Activated CD4-positive, alpha-beta T cell treated with anti-CD3 and anti-CD28 coated beads for 48 hours (primary cell): ENCODE measurements at regions not wholly inside any gene's neighbourhood (a gene's known extent, or its start where the extent isn't known, plus 50 kb on each side); places are given as distances from the start of the nearest gene placed in this dataset.
"Not testable (repeated sequence)": the region's sequence is repeated elsewhere in the genome, so short reads cannot be mapped to it uniquely, and the experiment has no call there.

Experiments
- DNase-seq: peaks from one replicate; pipeline ENCODE4 v3.0.0-alpha.2; 2020

- DNase-seq: no peak
Observed at GRCh38 chr7:56449762-56450161, 333.5 kb upstream of the NUPR2 start.

- no peak for DNase-seq
Observed at GRCh38 chr7:56447864-56448693, 331.9 kb upstream of the NUPR2 start.

DNA sequence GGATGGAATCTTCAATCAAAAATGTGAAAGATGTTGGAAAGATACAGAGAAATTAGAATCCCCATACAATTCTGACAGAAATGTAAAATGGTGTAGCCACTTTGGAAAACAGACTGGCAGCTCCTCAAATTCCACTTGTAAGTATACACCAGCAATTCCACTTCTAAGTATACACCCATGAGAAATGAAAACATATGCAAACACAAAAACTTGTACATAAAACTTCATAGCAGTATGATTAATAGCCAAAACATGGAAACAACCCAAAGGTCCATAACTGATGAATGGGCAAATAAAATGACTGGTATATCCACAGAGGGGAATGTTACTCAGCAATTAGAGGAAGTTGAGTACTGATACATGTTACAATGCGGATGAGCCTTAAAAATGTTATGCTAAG, 304.3 kb upstream of the NUPR2 start:
- not testable (repeated sequence) for DNase-seq

- no peak for DNase-seq
Observed at GRCh38 chr7:56375173-56375572, 259.0 kb upstream of the NUPR2 start.

DNA sequence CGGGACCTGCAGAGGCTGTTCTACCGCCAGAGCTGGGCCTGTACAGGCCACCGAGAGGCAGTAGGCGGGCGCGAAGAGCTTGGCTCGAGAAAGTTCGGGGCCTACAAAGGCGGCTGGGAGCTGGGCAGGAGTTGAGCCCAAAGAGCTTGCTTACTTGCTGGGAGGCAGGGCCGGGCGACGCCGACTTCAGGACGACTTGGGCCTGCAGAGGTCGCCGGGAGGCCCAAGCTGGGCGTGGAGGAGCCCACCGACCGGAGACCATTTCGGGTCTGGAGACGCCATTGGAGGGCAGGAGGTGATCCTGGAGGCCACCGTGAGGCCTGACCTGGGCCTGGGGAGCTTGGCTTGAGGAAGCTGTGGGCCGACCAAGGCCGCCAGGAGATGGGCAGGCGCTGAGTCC, 258.4 kb upstream of the NUPR2 start:
- not testable (repeated sequence) for DNase-seq

GRCh38 chr7:56373314-56373713, 257.1 kb upstream of the NUPR2 start:
- DNase-seq: peak; percentile 8

DNA sequence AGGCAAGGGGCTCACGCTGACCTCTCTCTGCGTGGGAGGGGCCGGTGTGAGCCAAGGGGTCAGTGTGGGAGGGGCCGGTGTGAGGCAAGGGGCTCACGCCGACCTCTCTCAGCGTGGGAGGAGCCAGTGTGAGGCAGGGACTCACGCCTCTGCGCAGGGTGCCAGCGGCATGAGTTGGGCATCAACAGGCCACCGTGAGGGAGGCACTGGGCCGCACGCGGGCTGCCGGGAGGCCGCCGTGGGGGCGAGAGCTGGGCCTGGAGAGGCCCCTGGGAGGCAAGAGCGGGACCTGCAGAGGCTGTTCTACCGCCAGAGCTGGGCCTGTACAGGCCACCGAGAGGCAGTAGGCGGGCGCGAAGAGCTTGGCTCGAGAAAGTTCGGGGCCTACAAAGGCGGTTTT, 255.6 kb upstream of the NUPR2 start:
- peak; percentile 10 for DNase-seq

DNA sequence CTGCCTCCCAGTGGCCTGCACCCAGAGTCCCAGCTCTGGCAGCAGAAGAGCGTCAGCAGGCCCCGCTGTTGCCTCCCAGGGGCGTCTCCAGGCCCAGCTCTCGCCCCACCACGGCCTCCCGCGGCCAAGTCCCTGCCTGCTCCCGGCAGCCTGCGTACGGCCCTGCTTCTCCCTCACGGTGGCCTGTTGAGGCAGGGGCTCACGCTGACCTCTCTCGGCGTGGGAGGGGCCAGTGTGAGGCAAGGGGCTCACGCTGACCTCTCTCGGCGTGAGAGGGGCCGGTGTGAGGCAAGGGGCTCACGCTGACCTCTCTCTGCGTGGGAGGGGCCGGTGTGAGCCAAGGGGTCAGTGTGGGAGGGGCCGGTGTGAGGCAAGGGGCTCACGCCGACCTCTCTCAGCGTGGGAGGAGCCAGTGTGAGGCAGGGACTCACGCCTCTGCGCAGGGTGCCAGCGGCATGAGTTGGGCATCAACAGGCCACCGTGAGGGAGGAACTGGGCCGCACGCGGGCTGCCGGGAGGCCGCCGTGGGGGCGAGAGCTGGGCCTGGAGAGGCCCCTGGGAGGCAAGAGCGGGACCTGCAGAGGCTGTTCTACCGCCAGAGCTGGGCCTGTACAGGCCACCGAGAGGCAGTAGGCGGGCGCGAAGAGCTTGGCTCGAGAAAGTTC, 254.1 kb upstream of the NUPR2 start:
- not testable (repeated sequence) for DNase-seq

DNA sequence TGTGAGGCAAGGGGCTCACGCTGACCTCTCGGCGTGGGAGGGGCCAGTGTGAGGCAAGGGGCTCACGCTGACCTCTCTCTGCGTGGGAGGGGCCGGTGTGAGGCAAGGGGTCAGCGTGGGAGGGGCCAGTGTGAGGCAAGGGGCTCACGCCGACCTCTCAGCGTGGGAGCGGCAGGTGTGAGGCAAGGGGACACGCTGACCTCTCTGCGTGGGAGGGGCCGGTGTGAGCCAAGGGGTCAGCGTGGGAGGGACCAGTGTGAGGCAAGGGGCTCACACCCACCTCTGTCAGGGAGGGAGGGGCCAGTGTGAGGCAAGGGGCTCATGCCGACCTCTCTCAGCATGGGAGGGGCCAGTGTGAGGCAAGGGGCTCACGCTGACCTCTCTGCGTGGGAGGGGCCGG, 251.7 kb upstream of the NUPR2 start:
- DNase-seq: not testable (repeated sequence)

GRCh38 chr7:56367411-56367810, 251.2 kb upstream of the NUPR2 start:
- DNase-seq: not testable (repeated sequence)

- not testable (repeated sequence) for DNase-seq
Observed at GRCh38 chr7:56366701-56367100, 250.5 kb upstream of the NUPR2 start.

DNA sequence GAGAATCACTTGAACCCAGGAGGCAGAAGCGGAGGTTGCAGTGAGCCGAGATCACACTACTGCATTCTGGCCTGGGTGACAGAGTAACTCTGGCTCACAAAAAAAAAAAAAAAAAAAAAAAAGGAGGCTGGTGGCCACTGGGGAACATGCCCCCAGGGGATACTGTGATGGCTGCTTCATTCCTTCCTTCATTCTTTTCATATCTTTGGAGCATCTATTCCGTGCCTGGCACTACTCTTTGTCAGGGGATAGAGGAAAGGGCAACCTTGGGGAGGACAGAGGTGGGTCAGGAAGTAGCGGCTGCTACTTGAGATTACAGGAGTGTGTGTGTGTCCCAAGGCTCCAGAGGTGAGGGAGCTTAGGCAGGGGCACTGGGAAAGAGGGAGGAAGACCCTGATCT, 236.4 kb upstream of the NUPR2 start:
- not testable (repeated sequence) for DNase-seq

DNA sequence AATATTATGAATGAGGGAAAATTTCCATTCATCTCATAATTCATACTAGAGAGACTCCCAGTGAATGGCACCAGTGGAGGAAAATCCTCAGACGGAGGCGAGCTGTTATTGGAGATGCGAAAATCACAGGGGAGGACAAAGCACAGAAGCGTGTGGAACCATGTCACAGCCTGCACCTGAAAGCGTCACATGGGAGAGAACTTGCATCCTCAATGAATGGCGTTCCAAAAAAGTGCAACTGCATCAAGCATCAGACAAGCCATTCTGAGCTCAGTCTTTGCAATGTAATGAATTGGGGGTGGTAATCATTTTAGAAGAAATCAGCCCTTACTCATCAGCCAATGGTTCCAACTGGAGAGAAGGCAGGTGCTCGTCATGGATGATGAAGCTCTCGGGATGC, 235.0 kb upstream of the NUPR2 start:
- DNase-seq: not testable (repeated sequence)

GRCh38 chr7:56348311-56348710, 232.1 kb upstream of the NUPR2 start:
- DNase-seq: not testable (repeated sequence)

DNA sequence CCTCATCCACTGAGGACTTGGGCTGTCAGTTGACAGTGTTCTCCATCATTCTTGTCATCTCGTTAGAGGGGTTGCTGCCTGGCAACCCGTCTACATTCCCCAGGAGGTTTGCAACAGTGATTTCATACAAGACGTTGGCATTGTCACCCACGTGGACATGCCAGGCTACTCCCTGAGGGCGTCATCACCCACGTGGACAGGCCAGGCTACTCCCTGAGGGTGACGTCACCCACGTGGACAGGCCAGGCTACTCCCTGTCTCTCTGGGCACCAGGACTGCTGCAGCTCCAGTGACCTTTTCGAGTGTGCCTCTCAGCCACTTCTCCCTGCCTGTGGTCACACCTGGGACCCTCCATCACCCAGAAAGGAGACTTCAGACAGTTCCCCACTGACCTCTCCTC, 212.1 kb upstream of the NUPR2 start:
- DNase-seq: not testable (repeated sequence)

DNA sequence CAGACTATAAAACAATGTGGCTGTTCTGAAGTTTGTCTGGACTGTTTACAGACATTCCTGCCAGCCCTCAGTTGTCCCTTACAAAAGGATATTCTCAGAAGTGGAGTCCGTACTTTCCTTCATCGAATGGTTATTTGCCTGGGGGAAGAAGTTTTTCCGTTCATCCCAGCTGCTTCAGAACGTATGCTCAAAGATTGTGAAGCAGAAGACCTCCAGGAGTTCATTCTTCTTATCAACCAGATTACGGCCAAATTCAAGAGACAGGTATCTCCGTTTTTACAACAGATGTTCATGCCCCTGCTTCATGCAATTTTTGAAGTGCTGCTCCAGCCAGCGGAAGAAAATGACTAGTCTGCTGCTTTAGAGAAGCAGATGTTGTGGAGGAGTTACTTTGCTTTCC, 174.3 kb upstream of the NUPR2 start:
- DNase-seq: no peak

- DNase-seq: peak; percentile 2
Observed at GRCh38 chr7:56287429-56288138, 171.4 kb upstream of the NUPR2 start.

DNA sequence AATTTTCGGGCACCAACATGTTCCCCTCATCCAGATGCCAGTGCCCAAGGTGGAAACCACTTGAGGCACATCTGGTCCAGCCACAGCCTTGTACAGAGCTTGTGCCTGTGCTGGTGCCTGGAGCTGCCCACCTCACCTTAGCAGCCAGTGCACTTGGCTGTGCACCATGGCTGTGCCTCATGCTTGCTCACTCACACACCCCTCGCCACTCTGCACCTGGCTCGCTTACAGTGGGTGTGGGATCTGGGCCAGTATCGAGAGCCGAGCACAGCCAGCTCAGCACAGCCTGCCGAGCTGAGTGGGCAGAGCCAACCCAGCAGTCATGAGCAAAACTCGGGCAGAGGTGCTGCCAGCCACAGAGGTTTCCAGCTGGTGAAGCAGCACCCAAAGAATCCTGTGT, 139.9 kb upstream of the NUPR2 start:
- DNase-seq: no peak

DNA sequence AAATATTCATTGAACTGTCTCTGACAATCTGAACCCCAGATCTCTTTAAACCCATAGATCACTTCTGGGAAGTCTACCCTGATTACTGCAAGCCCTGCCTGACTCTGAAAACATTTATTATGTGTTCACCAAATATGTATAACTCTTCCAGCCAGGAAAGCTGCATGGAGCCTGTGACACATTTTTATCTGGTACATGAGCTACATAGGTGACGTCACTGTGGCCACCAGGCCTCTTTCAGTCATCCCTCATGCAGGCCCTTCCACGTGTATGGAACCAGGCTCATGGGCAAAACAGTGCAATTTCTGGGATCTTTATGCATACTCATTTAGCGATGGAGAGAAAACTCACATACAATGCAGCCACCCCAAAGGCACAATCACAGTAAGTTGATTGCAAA, 133.9 kb upstream of the NUPR2 start:
- no peak for DNase-seq

DNA sequence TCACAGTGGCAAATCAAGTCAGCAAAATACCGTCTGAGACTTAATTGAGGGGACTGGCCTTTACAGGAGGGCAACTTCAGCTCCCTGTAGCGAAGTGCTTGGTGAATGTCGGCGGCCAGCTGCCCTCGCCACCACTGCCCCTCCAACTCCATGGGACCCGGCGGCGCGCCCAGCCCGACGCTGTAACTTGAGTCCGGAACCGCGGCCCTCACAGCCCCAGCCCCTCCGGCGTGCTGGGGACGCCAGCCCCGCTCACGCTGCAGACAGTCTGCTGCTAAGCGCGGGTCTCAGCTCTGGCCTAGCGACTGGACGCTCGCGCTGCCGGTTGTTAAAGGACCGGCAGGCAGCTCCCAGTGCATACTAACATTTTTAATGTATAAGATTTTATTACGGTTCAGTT, 113.4 kb upstream of the NUPR2 start:
- DNase-seq: no peak

DNA sequence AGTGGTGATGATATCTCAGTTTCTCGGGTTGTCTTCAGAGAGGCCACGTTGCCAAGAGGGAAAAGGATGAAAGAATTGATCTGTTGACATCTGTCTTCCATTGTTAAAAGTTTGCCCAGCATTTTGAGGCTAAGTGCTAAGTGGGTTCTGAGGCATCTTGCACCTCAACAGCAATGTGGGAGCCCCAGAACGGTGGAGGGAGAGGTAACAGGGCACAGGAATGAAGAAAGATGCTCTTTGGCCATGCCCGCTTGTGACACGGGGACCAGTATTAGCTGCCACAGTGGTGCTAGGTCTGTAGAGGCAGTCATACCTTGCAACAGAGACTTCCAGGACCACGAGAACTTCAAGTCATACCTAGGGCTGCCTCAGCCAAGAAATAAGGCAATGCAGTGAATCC, 106.6 kb upstream of the NUPR2 start:
- no peak for DNase-seq

GRCh38 chr7:56219017-56219416, 102.8 kb upstream of the NUPR2 start:
- no peak for DNase-seq

DNA sequence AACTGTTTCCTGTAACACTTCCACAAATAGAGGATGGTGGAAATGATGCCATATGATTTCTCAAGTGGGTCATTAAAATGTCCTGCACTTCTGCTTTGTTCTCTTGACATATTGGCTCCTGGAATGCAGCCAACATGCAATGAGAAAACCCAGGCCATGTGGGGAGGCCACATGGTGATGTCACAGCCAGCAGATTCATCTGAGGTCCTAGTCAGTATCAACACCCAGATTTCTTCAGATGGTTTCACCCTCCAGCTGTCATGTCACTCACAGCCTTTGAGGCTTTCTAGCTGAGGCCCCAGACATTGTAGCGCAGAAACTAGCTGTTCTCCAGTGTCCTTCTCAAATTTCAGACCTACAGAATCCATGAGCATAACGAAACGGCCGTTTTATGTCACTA, 102.3 kb upstream of the NUPR2 start:
- DNase-seq: no peak

- no peak for DNase-seq
Observed at GRCh38 chr7:56213574-56213973, 97.4 kb upstream of the NUPR2 start.
